ENCODE measurements at regions not wholly inside any gene's neighbourhood (a gene's known extent, or its start where the extent isn't known, plus 50 kb on each side); places are given as distances from the start of the nearest gene placed in this dataset.
"Not testable (repeated sequence)": the region's sequence is repeated elsewhere in the genome, so short reads cannot be mapped to it uniquely, and the experiment has no call there.

DNA sequence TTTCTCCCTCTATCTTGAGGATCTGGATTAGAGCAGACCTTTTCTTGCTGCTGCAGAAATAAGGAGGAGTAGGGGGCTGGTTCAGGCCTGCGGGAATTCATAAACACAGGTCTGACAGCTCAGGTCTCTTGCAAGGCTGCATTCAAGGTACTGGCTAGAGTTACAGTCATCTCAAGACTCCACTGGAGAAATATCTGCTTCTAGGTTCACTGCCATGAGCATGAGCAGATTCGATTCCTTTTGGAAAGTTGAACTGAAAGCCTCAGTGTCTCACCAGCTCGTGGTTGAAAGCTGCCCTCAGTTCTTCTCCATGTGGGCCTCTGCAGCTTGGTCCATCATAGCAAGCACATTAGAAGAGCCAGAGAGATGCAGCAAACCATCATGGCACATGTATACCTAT, 124.4 kb upstream of the SETBP1 start:
- DNase-seq (ENCODE audit: low spot score): no peak
- in situ Hi-C loops (cut with HindIII; ENCODE audit: low sequenced_read_pairs): no loop called here

DNA sequence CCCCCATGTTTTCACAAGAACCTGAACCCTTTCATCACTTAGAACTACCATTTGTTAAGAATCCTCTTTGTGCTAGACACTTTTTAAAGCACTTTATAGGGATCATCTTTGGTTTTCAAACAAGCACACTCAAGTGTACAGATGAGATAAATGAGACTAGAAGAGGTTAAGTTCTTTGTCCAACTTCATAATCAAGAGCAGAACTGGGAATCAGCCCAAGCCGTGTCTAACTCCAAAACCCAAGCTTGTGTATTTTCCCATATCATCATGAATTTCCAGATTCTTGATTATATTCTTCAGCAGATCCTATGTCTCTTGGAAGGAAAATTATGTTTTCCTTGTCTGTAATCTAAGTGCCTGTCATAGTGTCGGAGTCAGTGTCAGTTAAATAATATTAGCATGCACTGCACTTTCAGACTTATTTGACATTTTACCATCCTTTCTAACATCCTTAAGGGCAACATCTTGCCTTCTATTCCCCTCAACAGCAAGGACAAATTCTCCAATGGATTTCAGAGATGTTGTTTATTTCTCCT, 123.0 kb upstream of the SETBP1 start:
- DNase-seq (ENCODE audit: low spot score): no peak
- in situ Hi-C loops (cut with HindIII; ENCODE audit: low sequenced_read_pairs): no loop called here

DNA sequence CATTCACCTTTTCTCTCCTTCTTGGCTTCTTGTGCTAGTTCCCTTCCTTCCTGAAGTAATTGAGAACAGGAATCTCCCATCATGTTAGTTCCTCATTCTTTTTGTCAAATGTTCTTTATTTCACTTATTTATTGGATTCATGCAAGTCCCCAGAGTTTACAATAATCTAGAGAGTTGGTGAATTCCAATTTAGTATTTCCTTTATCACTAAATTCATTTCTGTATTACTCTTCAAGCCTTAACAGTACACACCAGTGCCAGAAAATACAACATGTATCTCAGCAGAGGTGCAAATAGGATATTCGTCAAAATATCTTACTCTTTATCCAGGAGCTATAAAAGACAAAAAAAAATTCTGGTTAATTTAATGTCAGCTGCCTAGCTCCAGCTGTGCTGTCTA, 121.9 kb upstream of the SETBP1 start:
- DNase-seq (ENCODE audit: low spot score): no peak
- in situ Hi-C loops (cut with HindIII; ENCODE audit: low sequenced_read_pairs): no loop called here

DNA sequence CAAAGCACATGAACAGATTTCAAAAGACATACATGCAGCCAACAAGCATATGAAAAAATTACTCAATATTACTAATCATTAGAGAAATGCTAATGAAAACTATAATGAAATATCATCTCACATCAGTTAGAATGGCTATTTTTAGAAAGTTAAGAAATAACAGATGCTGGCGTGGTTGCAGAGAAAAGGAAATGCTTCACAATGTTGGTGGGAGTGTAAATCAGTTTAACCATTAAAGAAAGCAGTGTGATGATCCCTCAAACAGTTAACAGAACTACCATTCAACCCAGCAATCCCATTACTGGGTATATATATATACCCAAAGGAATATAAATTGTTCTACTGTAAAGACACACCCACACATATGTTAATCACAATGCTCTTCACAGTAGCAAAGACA, 117.7 kb upstream of the SETBP1 start:
- no peak for DNase-seq (ENCODE audit: low spot score)
- in situ Hi-C loops (cut with HindIII; ENCODE audit: low sequenced_read_pairs): no loop called here

DNA sequence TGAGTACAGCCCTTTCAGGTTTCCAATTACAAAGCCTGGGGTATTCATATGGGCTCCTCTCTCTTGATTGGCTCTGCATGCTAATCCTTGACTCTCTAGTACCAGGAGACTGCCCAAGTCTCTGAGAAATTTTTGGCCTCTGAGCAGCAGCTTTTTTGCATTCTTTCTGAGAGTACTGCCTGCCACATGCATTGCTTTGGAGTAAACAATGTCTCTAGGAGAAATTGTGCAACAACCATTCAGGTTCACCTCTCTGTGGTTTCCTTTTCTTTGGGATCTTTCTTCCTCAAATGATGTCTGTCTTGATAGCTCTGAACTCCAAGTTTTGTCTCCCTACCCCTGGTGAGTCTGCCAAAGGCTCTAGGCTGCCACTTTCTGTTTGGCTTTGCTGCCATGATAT, 115.8 kb upstream of the SETBP1 start:
- in situ Hi-C loops (cut with HindIII; ENCODE audit: low sequenced_read_pairs): no loop called here
- DNase-seq (ENCODE audit: low spot score): no peak

DNA sequence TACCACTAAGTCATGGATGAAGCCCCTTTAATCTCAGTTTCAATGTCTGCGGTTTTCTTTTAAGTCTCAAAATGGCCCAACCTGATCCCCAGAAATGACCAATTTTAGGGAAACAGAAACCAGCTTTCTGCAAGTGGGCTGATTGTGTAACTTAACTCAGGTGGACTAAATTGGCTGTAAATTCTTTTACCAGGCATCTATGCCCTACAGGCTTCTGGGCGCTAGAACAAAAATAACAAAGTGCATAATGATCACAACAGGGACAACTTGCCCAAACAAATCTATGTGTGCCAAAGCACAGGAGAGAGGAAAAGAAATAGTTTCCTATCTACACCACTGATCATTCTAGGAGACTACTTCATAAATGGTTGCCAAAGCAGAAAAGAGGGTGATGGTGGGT, 112.3 kb upstream of the SETBP1 start:
- DNase-seq (ENCODE audit: low spot score): no peak
- in situ Hi-C loops (cut with HindIII; ENCODE audit: low sequenced_read_pairs): no loop called here

DNA sequence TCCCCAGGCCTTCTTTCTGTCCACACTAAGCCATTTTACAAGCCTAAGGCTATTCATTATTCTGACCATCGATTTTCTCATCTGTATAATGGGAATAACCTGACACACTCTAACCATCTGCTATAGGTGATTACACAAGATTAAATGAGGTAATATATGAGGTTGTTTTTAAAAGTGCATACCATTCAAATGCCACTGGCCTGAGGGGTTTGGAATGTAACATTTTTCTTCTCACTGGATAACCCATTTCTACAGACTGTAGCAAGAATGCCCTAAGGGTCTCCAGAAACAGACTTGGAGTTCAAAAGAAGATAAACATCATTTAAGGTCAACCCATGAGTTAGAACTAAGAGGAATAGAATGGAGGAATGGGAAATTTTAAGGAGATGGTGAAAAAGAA, 111.7 kb upstream of the SETBP1 start:
- in situ Hi-C loops (cut with HindIII; ENCODE audit: low sequenced_read_pairs): no loop called here
- DNase-seq (ENCODE audit: low spot score): no peak

DNA sequence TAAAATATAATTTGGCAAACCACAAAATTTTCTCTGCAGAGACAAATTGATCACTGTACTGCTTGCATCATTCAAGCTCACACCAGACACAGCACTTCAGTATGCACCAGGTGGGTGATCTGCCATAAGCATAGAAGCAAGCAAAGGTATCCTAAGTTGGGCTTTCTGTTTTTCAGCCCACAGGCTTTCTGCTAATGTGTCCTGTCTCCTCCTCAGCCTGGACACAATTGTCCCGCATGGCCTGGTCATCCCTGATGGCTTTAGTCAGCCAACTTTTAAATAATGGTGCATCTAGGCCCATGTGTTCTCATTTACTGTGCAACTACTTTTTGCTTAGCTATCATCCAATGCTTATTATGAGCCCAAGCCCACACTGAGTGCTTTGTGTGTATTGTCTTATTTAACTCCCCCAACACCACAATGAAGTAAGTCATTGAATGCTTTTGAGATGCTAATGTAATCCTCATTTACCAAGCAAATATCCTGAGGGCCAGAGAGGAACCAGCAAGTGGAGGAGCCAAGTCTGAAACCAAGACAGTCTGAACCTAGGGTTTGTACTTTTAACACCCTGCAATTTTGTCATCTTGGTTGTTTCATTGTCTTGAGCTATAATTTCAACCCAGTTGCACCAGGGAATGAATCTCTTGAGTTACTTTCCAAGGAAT, 111.2 kb upstream of the SETBP1 start:
- no peak for DNase-seq (ENCODE audit: low spot score)
- in situ Hi-C loops (cut with HindIII; ENCODE audit: low sequenced_read_pairs): no loop called here

DNA sequence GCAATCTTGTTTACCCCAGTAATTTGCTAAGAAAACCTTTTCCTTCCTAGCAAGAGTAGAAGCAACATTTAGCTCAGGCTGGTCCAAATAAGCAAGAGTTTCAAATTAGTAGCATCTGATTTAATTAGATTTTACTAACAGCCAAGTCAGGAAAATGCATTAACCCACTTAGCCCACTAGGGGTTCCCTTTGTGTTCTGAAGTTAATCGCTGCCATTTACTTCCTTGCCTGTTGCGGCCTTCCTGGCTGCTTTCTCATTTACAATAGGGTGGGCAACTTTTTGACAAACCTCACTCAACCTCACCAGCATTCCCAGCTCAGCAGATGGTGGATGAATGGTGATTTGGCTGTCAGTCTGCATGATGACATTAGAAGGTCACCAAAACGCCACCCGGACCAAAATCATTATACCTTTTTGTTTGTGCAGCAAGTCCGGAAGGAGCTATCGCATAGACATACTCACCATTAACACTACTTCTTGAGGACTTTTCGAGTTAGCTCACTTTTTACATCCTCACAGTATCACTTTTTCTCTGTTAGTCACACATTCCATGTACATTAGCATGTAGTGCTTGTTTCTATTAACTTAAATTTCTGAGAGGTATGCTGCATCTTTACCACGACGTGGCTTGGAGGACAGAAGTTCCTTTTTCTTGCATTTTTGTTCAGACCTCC, 101.5 kb upstream of the SETBP1 start:
- in situ Hi-C loops (cut with HindIII; ENCODE audit: low sequenced_read_pairs): no loop called here
- no peak for DNase-seq (ENCODE audit: low spot score)

DNA sequence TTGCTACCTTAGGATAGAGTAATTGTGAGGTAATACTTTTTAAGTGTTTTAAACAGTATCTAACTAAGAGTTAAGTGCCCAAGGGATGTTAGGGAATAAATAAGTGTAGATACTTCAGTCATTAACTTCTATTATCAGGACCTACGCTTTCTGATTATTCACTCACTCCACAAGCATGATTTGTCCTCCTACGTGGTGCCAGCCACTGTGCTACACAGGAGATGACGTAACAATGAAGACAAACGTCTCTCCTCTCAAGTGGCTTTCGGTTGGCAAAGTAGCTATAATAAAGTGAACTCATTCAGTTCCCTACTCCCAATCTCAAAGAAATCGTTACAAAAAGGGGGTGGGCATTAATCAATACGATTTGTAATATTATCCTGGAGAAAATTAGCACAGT, 100.9 kb upstream of the SETBP1 start:
- no peak for DNase-seq (ENCODE audit: low spot score)
- in situ Hi-C loops (cut with HindIII; ENCODE audit: low sequenced_read_pairs): no loop called here

DNA sequence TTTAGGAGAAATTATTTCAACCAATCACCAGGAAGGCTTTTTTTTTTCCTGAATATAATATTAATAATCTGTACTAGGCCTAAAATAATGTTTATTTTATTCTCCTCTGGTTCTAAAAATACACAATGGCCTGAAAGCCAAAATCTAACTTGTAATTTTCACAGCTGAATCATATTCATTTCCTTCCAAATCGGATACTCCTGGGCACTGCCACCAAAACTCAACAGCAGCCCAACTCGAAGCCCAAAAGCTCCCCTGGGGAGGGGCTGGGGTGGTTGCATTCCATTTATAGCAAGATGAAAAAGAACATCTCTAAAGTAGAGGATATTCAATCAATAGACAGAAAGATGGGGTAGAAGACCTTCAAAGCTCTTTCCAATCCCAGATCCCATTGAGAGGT, 100.5 kb upstream of the SETBP1 start:
- in situ Hi-C loops (cut with HindIII; ENCODE audit: low sequenced_read_pairs): no loop called here
- no peak for DNase-seq (ENCODE audit: low spot score)

DNA sequence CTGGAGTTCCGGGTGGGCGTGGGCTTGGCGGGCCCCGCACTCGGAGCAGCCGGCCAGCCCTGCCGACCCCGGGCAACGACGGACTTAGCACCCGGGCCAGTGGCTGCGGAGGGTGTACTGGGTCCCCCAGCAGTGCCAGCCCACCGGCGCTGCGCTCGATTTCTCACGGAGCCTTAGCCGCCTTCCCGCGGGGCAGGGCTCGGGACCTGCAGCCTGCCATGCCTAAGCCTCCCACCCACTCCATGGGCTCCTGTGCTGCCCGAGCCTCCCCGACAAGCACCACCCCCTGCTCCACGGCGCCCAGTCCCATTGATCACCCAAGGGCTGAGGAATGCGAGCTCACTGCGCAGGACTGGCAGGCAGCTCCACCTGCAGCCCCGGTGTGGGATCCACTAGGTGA, 99.9 kb upstream of the SETBP1 start:
- in situ Hi-C loops (cut with HindIII; ENCODE audit: low sequenced_read_pairs); DNase-seq (ENCODE audit: low spot score): not testable (repeated sequence)

DNA sequence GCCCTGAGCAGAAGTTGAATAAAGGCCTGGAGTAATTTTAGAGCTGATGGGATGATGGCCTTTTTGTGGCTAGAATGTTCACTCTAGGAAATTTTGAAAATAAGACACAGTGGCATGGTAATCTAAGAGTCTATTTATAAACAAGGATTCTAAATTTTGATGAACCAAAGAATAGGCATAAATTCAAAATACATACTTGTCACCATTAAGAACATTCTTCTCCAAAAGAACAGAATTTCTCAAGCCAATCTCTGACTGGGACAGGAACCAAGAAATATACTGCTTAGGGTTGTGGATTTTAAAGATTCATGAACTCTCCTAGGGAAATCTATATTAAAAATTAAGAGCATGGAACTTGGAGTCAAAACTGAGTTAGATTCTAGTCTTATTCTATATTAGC, 98.2 kb upstream of the SETBP1 start:
- in situ Hi-C loops (cut with HindIII; ENCODE audit: low sequenced_read_pairs): no loop called here
- DNase-seq (ENCODE audit: low spot score): no peak

DNA sequence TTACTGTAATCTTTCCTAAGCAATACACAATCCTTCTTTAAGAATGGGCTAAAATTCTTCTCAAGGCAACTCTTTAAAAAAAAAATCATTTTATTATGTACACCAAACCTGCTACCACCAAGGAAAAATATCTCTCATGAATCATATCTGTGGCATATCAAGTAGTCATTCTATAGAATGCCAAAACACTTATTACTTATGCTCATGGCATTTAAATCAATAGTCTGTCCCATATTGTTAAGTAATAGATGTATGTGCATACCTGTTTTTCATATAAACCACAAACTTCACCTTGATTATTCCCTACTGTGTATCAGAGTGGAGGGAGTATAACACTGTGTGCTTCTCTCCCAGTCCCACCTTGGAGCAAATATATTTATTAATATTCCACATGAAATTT, 95.8 kb upstream of the SETBP1 start:
- in situ Hi-C loops (cut with HindIII; ENCODE audit: low sequenced_read_pairs): no loop called here
- no peak for DNase-seq (ENCODE audit: low spot score)

DNA sequence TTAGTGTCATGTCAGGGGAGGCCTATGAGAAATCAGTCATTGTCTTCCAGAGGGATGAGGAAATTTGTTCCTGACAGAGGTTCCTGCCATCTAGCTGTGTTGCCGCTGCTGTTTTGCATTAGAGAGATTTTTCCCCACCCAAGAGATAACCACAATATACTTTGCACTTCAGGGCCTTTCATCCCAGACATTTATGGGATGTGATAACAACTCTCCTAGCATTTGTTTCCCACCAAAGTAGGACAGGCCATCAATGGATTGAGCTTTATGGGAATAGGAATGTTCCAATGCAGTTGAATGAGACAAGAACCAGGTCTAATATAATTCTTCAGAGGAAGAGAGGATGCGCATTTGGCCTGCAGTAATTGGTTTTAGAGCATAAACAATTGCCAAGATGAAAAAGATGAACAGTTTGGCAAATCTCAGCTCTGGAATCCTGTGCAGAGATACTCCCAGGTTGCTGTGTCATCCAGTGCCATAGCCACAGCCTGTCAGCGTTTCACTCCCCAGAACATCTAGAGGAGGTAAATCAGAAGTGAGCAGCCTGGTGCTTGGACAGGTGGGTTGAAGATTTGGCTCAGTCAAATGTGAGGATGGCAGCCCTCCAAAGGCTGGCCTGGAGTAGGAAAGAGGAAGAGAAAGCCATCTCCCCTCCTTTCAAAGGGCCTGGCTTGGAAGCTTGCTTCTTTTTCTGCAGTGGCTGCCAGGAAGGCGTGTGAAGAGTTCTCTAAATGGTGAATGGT, 93.7 kb upstream of the SETBP1 start:
- peak; percentile 96 for DNase-seq (ENCODE audit: low spot score)
- in situ Hi-C loops (cut with HindIII; ENCODE audit: low sequenced_read_pairs): no loop called here

DNA sequence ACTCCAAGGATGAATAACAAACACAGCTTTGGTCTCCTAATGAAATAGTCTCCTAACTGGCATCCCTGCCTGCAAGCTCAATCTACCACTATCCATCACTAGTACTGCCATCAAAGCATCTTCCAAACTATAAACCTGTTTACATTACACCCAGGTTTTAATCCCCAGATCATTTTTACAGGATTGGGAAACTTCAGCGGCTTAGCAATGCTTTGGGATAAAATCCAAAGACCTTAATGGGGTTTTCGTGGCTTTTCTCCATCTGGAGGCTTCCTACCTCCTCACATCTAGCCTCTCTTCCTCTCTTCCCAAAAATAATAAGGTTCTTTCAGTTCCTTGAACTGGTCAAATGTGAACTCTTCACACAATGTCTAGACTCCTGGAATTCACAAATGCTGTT, 92.2 kb upstream of the SETBP1 start:
- in situ Hi-C loops (cut with HindIII; ENCODE audit: low sequenced_read_pairs): no loop called here
- no peak for DNase-seq (ENCODE audit: low spot score)

DNA sequence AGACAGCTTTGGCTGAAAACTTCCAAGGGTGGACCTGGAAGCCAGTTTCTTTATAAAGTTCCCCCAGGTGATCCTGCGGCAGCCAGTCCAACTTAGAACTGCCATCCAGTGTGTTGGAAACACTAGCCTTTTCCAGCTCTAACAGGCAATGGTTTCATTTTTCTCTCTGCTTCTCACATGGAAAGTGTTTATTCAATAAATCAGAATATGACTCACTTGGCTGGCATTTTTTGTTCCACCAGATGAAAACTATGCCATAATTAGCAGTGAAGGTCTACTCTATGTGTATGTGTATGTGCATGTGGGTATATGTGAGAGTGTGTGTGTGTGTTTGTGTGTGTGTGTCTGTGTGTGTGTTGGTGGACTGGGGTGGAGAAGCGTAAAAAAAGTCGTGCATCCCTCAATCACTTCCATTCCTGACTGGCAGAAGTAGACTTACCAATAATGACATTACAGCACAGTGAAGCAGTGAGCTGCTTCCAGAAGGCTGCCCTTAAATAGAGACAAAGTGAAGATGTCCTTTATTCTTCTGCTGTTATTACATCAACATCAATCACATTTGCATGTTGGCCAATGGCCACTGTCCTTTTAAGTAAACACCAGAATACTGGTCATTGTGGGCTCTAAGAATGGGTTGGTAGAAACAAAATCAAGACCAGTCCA, 90.9 kb upstream of the SETBP1 start:
- DNase-seq (ENCODE audit: low spot score): no peak
- in situ Hi-C loops (cut with HindIII; ENCODE audit: low sequenced_read_pairs): no loop called here

DNA sequence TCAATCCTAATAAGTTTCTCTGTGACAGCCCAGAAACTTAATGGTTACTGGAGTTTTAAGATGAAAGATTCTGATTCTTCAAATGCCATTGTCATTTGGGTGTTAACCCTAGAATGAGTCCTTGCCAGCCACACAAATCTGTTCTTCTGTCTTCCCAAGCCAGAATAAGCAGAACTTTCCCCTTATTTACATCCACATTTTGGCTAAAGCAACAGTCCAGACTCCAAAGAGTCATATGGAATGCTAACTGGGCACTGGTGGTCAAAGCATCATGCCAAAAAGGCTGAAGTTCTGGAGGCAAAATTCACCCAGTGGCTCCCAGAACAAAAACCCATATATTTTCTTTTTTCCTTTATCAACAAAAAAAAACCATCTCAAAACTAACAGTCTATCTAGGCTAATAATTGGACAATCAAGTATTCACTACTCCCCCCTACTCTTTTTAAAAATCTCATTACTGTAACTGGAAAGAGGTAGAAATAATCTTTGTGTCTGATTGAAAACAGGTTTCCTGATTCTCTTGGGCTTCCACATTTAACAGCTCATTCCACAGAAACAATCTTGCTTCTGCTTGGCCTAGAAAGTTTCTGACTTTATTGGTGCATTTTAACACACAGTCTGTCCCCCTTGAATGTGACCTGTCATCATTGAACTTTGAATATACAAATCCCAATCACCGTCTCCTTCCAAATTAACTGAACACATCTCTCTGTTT, 89.6 kb upstream of the SETBP1 start:
- in situ Hi-C loops (cut with HindIII; ENCODE audit: low sequenced_read_pairs): no loop called here
- DNase-seq (ENCODE audit: low spot score): no peak

DNA sequence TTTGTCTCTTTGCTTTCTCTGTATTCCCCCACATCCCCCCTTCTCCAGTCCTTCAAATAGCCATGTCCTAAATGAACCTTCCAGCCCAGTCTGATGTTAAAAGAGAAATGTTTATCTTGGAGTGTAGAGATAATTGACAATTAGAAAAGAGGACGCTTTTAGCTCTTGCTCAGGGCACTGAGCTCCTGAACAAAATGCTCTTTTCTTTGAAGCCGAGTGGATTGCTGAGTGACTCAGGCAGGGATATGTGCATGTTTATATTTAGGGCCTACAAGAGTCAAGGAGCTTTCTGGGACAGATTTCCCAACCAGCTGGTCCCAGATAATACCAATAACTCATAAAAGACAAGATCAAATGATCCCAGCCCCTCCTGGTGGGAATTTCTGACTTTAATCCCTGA, 88.0 kb upstream of the SETBP1 start:
- in situ Hi-C loops (cut with HindIII; ENCODE audit: low sequenced_read_pairs): no loop called here
- no peak for DNase-seq (ENCODE audit: low spot score)
